ENCODE measurements at regions not wholly inside any gene's neighbourhood (a gene's known extent, or its start where the extent isn't known, plus 50 kb on each side); places are given as distances from the start of the nearest gene placed in this dataset.

GRCh38 chr3:159233734-159234133 is 431.9 kb downstream of the MFSD1 start:
- Mint-ChIP-seq H3K36me3 (ENCODE audit: unreplicated experiment) (no peaks in the 10 kb centered on the region), H3K9me3 (ENCODE audit: unreplicated experiment) (no peaks in the 10 kb centered on the region), H3K4me1 (ENCODE audit: low read depth, unreplicated experiment) (no peaks in the 10 kb centered on the region), H3K27ac (ENCODE audit: unreplicated experiment) (no peak overlapping the region), H3K27me3 (ENCODE audit: unreplicated experiment) (no peaks in the 10 kb centered on the region), H3K4me3 (ENCODE audit: unreplicated experiment) (no peak overlapping the region)
- DNase-seq = no peak
- TF ChIP-seq CTCF (IDR thresholded peaks at IDR 0.05; ENCODE audit: partially characterized antibody, unreplicated experiment) = no peak

- no peaks in the 10 kb centered on the region for H3K36me3 Mint-ChIP-seq (ENCODE audit: unreplicated experiment)
- no peaks in the 10 kb centered on the region for H3K27me3 Mint-ChIP-seq (ENCODE audit: unreplicated experiment)
- DNase-seq = no peak
- no peaks in the 10 kb centered on the region for H3K4me1 Mint-ChIP-seq (ENCODE audit: low read depth, unreplicated experiment)
- H3K9me3 Mint-ChIP-seq (ENCODE audit: unreplicated experiment) = no peaks in the 10 kb centered on the region
- no peak overlapping the region for H3K4me3 Mint-ChIP-seq (ENCODE audit: unreplicated experiment)
- no peak overlapping the region for H3K27ac Mint-ChIP-seq (ENCODE audit: unreplicated experiment)
- TF ChIP-seq CTCF (IDR thresholded peaks at IDR 0.05; ENCODE audit: partially characterized antibody, unreplicated experiment) = no peak
These were observed 432.5 kb downstream of the MFSD1 start for GRCh38 chr3:159234306-159234705.

- TF ChIP-seq CTCF (IDR thresholded peaks at IDR 0.05; ENCODE audit: partially characterized antibody, unreplicated experiment) = no peak
- no peak overlapping the region for H3K4me3 Mint-ChIP-seq (ENCODE audit: unreplicated experiment)
- no peaks in the 10 kb centered on the region for H3K4me1 Mint-ChIP-seq (ENCODE audit: low read depth, unreplicated experiment)
- H3K27ac Mint-ChIP-seq (ENCODE audit: unreplicated experiment) = no peak overlapping the region
- no peaks in the 10 kb centered on the region for H3K36me3 Mint-ChIP-seq (ENCODE audit: unreplicated experiment)
- no peaks in the 10 kb centered on the region for H3K9me3 Mint-ChIP-seq (ENCODE audit: unreplicated experiment)
- no peaks in the 10 kb centered on the region for H3K27me3 Mint-ChIP-seq (ENCODE audit: unreplicated experiment)
- no peak for DNase-seq
These were observed 434.5 kb downstream of the MFSD1 start for GRCh38 chr3:159236321-159236720.

- TF ChIP-seq CTCF (IDR thresholded peaks at IDR 0.05; ENCODE audit: partially characterized antibody, unreplicated experiment) = no peak
- Mint-ChIP-seq H3K27ac (ENCODE audit: unreplicated experiment) (no peak overlapping the region), H3K4me1 (ENCODE audit: low read depth, unreplicated experiment) (no peaks in the 10 kb centered on the region), H3K36me3 (ENCODE audit: unreplicated experiment) (no peaks in the 10 kb centered on the region), H3K9me3 (ENCODE audit: unreplicated experiment) (no peaks in the 10 kb centered on the region), H3K27me3 (ENCODE audit: unreplicated experiment) (no peaks in the 10 kb centered on the region), H3K4me3 (ENCODE audit: unreplicated experiment) (no peak overlapping the region)
- no peak for DNase-seq
These were observed 435.4 kb downstream of the MFSD1 start for GRCh38 chr3:159237226-159237625.

GRCh38 chr3:159238646-159239045 is 436.8 kb downstream of the MFSD1 start:
- H3K27me3 Mint-ChIP-seq (ENCODE audit: unreplicated experiment) = no peaks in the 10 kb centered on the region
- H3K9me3 Mint-ChIP-seq (ENCODE audit: unreplicated experiment) = no peaks in the 10 kb centered on the region
- H3K4me3 Mint-ChIP-seq (ENCODE audit: unreplicated experiment) = no peak overlapping the region
- DNase-seq = no peak
- no peak overlapping the region for H3K27ac Mint-ChIP-seq (ENCODE audit: unreplicated experiment)
- H3K4me1 Mint-ChIP-seq (ENCODE audit: low read depth, unreplicated experiment) = no peaks in the 10 kb centered on the region
- no peak for TF ChIP-seq CTCF (IDR thresholded peaks at IDR 0.05; ENCODE audit: partially characterized antibody, unreplicated experiment)
- H3K36me3 Mint-ChIP-seq (ENCODE audit: unreplicated experiment) = no peaks in the 10 kb centered on the region
